Osteocyte (in vitro differentiated cells): ENCODE measurements at regions not wholly inside any gene's neighbourhood (a gene's known extent, or its start where the extent isn't known, plus 50 kb on each side); places are given as distances from the start of the nearest gene placed in this dataset.

Experiments
- DNase-seq: peaks from one replicate; pipeline ENCODE4 v3.0.0; 2021; ENCODE audit warnings: mixed read lengths; ENCODE audit not compliant: unreplicated experiment; ENCODE audit errors: extremely low spot score
- H3K27ac Mint-ChIP-seq: one replicate; pipeline ENCODE4 v1.8.0; 2021; ENCODE audit warnings: mild to moderate bottlenecking, mixed read lengths; ENCODE audit not compliant: unreplicated experiment
- H3K27me3 Mint-ChIP-seq: one replicate; pipeline ENCODE4 v1.8.0; 2021; ENCODE audit warnings: mixed read lengths; ENCODE audit not compliant: unreplicated experiment
- H3K36me3 Mint-ChIP-seq: one replicate; pipeline ENCODE4 v1.8.0; 2021; ENCODE audit warnings: mixed read lengths; ENCODE audit not compliant: unreplicated experiment
- H3K4me1 Mint-ChIP-seq: one replicate; pipeline ENCODE4 v1.8.0; 2021; ENCODE audit warnings: mixed read lengths; ENCODE audit not compliant: unreplicated experiment
- H3K4me3 Mint-ChIP-seq: one replicate; pipeline ENCODE4 v1.8.0; 2021; ENCODE audit warnings: mild to moderate bottlenecking, moderate library complexity, mixed read lengths; ENCODE audit not compliant: unreplicated experiment
- H3K9me3 Mint-ChIP-seq: one replicate; pipeline ENCODE4 v1.8.0; 2021; ENCODE audit warnings: mixed read lengths; ENCODE audit not compliant: unreplicated experiment
- TF ChIP-seq, protein P1 (sequence below): fragments of 200-600 bp; sonication (generic); IDR thresholded peaks from 2 replicates; pipeline ENCODE4 v1.5.0; 2021; ENCODE audit warnings: antibody characterized with exemption, mild to moderate bottlenecking, moderate library complexity

DNA sequence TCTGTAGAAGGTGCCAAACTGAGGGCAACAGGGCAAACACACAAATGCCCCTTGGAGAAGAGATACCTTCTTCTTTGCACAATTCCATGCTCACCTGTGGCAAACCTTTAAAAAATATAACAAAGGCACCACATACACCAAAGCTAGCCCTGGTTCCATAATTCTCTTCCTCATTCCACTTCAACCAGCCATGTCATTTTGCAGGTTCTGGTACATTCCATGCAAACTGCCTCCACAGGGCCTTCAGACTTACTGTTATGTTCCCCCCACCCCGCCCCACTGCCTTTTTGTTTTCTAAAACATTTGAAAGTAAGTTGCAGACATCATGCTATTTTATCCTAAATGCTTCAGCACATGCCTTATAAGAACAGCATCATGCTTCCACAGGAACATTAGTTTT is 269.0 kb downstream of the NSUN3 start:
- Mint-ChIP-seq H3K27me3 (peaks cover 33% of the 10 kb centered on the region), H3K4me1 (no peaks in the 10 kb centered on the region), H3K9me3 (no peaks in the 10 kb centered on the region), H3K27ac (no peak overlapping the region), H3K4me3 (no peak overlapping the region), H3K36me3 (no peaks in the 10 kb centered on the region)
- TF ChIP-seq, protein P1, sequence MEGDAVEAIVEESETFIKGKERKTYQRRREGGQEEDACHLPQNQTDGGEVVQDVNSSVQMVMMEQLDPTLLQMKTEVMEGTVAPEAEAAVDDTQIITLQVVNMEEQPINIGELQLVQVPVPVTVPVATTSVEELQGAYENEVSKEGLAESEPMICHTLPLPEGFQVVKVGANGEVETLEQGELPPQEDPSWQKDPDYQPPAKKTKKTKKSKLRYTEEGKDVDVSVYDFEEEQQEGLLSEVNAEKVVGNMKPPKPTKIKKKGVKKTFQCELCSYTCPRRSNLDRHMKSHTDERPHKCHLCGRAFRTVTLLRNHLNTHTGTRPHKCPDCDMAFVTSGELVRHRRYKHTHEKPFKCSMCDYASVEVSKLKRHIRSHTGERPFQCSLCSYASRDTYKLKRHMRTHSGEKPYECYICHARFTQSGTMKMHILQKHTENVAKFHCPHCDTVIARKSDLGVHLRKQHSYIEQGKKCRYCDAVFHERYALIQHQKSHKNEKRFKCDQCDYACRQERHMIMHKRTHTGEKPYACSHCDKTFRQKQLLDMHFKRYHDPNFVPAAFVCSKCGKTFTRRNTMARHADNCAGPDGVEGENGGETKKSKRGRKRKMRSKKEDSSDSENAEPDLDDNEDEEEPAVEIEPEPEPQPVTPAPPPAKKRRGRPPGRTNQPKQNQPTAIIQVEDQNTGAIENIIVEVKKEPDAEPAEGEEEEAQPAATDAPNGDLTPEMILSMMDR = no peak
- no peak for DNase-seq

DNA sequence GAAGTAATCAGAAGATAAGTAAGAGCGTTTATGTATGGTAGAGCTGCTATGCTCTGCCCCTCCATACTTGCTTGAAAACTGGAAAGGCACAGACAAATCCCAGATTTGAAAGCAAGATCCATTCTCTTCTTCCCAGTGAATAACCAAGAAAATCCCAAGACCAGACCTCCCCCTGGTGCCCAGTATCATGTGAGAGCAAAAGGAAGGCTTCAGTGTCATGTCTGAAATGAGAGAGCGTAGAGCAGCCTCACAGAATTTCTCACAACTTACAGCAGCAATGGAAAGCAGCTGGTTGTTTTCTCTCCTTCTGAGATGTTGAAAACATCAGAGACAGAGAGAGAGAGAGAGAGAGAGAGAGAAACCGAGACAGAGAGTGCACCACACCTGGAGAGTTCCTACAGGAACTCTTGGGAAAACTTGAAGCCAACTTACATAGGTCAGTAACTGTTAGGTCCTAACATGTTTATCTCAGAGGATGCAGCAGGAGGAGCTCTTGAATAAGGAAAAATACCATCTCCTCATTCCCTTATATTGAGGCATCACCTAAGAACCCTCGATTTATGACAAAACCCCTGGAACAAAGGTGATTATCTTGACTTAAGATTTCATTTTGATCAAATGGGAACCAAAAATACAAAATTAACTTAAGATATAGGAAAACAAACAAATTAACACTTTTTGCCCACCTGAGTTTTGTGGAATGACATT is 273.3 kb downstream of the NSUN3 start:
- no peak overlapping the region for H3K4me3 Mint-ChIP-seq
- H3K36me3 Mint-ChIP-seq = no peaks in the 10 kb centered on the region
- H3K4me1 Mint-ChIP-seq = no peaks in the 10 kb centered on the region
- peaks cover 35% of the 10 kb centered on the region for H3K27me3 Mint-ChIP-seq
- no peaks in the 10 kb centered on the region for H3K9me3 Mint-ChIP-seq
- TF ChIP-seq, protein P1 = peak; percentile 73
- no peak for DNase-seq
- H3K27ac Mint-ChIP-seq = no peak overlapping the region

DNA sequence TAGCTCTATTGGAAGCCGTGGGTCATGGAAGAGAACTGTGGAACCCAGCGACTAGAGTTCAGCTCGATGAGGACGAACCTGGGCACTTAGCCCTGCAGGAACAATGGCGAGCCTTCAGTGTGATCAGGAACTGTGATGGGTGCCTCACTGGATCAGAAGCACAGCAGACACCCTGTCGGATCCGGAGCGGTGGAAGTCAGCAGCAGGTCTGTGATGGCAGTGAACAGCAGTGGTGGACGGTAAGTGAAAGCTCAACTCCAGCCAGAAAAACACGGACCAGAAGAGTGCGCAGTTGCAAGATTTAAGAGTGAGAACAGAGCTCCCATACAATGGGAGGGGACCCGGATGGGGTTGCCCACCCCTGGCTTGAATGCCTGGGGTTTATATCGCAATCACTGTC is 282.2 kb downstream of the NSUN3 start:
- no peaks in the 10 kb centered on the region for H3K4me1 Mint-ChIP-seq
- H3K27ac Mint-ChIP-seq = no peak overlapping the region
- TF ChIP-seq, protein P1 = no peak
- no peak overlapping the region for H3K4me3 Mint-ChIP-seq
- no peaks in the 10 kb centered on the region for H3K9me3 Mint-ChIP-seq
- DNase-seq = no peak
- peaks cover 7% of the 10 kb centered on the region for H3K27me3 Mint-ChIP-seq
- H3K36me3 Mint-ChIP-seq = no peaks in the 10 kb centered on the region

- H3K9me3 Mint-ChIP-seq = no peaks in the 10 kb centered on the region
- peaks cover 12% of the 10 kb centered on the region for H3K27me3 Mint-ChIP-seq
- no peaks in the 10 kb centered on the region for H3K36me3 Mint-ChIP-seq
- no peaks in the 10 kb centered on the region for H3K4me1 Mint-ChIP-seq
- no peak for DNase-seq
- TF ChIP-seq, protein P1 = no peak
- H3K4me3 Mint-ChIP-seq = no peak overlapping the region
- H3K27ac Mint-ChIP-seq = no peak overlapping the region
Measured at GRCh38 chr3:94349310-94349878, 286.5 kb downstream of the NSUN3 start.

- Mint-ChIP-seq H3K27me3 (peaks cover 22% of the 10 kb centered on the region), H3K36me3 (no peaks in the 10 kb centered on the region), H3K4me3 (no peak overlapping the region), H3K9me3 (no peaks in the 10 kb centered on the region), H3K27ac (no peak overlapping the region), H3K4me1 (no peaks in the 10 kb centered on the region)
- no peak for DNase-seq
- TF ChIP-seq, protein P1 = no peak
Measured at GRCh38 chr3:94356581-94356980, 293.7 kb downstream of the NSUN3 start.
